CD4-positive, alpha-beta T cell treated with Interleukin-15 for 1 hour (primary cell): ENCODE measurements at regions not wholly inside any gene's neighbourhood (a gene's known extent, or its start where the extent isn't known, plus 50 kb on each side); places are given as distances from the start of the nearest gene placed in this dataset.

Experiments used
- DNase-seq: peaks from one replicate; pipeline ENCODE4 v3.0.0-alpha.2; 2020

DNA sequence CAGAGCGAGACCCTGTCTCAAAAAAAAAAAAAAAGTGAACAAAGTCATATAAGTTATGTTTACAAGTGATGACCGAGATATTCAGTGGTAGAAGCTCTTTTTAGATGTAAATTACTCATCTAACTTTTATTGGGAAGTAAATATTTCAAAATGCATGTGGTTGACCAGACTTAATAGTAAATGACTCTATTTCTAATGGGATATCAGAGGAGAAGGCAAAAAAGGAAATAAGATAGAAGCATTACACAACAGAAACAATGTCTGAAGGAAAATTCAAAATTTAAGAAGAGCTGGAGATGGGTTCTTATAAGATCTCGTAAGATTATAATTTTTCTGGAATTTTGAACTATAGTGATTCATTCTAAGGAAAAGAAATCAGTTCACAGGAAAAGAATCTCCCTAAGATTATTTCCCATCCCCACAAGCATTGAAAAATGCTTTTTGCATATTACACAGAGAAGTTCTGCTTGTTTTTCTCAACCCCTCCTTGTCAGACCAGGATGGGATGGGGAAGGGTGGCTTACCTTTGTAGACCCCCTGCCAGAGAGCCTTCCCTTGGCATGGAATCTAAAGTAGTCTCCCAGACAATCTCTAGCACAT is 63.1 kb upstream of the STK38L start:
- no peak for DNase-seq

DNA sequence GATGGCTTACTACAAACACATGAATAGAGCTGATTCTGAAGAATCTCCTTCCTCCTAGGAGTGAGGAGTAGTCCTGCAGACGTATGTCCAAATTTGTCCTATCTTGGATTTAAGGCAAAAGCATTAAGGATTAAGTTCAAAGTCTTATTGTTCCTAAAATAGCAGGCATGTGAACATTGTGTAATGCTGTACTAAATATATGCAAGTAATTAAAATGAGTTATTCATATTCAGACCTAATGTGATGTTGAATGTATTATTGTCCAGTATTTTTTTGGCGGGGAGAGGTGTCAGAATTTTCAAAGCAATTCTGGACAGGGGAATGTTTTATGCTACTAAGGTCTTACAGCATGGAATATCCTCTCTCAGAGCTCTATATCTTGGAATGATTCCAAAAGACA is 60.7 kb upstream of the STK38L start:
- no peak for DNase-seq

DNA sequence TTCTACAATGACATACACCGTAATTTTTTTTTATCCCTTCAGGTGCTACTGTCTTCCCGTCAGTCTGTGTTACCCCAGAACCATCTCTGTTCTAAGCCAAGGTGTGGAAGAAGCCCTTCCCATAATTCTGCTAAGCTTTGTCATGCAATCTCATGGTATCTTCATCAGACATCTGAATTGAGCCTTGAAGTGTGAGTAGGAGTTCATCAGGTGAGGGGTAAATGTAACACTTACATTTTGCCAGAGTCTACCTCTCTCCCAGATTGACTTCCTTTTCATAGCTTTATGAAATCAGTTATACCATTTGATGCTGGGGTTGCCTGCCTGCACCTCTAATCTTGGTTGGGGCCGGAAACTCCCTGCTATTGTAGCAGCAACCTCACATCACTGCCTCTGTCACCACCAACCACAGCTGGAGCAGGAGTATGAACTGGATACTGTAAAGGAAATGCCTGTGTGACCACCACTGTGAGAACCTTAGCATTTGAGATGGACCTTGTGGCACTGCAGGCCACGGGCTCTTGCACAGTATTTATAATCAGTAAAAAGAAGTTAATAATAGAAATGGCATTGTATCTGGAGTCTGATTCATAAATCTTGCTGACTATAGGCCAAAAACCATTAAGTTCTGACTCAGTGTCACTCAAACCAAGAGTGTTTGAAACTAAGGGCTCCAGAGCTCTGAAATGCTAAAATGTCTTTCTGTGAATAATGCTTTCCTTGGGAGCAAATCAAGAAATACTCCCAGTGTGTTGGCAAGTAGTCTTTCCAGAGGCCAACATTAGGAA is 58.7 kb upstream of the STK38L start:
- no peak for DNase-seq

DNA sequence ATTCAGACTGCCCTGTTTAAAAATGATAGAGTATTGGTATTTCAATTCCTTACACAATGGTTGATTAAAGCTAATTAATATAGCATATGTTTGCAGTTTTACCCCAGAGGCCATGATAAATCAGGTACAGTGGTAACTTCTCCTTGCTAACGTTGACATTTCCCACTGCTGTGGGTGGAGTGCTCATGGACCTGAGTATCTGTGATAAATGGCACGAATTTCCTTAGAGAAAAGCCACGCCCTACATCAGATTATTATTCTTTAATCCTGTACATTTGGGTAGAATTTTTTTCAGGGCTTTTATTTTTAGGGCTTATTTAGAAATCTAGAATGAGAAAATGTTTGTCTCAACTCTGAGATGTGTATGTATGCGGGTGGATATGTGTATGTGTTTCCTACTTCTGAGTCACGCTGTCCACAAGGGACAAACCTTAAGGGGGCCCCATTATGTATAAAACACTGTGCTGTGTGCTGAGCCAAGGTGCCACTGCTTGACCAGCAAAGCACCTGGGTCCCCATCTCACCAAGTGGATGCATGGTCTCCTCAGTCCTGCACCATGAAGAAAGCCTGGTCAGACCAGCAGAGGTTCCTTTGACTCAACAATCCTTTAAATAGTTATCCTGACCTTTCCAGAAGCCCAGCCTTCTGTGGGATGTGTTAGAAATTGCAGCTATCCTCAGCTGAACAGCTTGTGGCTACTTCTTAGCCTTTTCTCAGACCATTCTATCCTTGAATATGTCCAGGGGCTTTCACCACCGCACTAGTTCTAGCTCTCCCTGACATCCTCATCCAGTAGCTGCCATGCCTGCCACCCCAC is 57.9 kb upstream of the STK38L start:
- no peak for DNase-seq

DNA sequence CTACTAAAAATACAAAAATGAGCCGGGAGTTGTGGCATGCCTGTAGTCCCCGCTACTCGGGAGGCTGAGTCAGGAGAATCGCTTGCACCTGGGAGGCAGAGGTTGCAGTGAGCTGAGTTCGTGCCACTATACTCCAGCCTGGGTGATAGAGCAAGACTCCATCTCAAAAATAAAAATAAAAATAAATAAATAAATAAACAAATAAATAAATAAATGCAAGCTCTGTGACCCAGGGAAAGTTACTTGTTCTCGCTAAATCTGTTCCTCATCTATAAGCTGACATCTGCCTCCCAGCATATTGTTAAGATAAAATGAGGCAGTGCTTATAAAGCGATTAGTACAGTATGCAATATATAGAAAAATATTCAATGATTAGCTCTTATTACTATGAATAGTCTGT is 56.4 kb upstream of the STK38L start:
- DNase-seq = no peak

DNA sequence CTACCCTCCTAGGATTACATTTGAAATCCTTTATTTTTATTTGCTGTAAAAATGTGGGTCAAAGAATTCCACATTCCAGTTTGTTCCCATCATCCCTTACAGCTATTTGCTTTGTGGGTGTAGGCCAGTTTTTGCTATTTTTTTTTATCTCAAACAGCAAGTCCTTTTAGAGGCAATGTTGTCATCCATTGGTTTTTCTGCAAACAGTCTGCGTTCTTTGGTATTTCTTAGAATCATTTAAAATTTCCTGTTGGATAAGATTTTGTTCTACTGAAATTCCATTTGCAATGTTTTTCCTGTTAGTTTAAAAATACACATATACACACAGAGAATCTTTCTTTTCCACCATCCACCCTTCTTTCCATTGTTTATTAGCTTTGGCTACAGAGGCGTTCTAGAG is 53.3 kb upstream of the STK38L start:
- DNase-seq = no peak

DNA sequence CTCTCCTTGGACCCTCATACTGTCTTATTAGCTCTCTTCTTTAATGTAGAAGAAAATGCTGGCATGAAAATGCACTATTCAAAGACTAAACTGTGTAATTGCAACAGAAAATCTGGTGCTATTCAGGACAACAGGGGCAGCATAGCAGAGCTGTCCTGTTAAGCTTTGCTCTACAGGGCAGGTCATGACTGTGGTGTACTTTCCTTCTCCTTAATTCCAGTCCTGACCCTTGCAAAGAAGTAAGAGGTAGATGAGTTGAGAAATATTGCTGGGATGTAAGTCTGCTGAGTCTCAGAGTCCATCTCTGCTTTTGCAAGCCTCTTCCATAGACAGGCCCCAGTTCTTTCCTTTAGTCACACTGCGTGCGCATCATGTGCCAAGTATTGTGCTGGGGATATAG is 52.6 kb upstream of the STK38L start:
- no peak for DNase-seq

DNA sequence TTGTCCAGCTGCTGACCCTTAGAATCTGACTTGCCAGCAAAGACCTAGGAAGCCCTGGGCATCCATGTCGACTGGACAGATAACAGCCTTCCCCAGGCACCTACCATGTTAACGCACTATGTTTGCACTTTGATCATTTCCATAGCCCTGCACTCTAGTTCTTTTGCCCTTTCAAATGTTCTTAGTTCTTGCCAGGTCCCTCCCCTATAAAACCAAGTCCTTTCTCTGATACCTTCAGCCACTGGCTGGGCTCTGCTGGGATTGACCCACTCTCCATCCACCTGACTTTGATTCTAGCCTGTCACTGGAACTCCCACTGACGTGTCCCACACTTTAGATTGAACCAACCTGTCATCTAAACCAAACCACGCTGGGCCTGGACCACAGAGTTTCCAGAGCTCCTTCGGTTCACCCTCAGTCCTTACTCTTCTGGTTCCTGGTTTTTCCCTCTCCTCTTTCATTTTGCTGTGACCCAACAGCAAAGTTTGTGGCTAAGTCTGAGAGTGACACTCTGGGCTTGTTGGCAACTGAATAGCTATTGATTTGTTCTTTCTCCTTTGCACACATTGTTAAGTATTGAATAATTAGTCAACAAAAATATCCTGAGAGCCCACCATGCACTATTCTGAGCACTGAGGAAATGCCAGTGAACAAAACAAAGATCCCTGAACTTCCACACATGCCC is 51.8 kb upstream of the STK38L start:
- no peak for DNase-seq

DNA sequence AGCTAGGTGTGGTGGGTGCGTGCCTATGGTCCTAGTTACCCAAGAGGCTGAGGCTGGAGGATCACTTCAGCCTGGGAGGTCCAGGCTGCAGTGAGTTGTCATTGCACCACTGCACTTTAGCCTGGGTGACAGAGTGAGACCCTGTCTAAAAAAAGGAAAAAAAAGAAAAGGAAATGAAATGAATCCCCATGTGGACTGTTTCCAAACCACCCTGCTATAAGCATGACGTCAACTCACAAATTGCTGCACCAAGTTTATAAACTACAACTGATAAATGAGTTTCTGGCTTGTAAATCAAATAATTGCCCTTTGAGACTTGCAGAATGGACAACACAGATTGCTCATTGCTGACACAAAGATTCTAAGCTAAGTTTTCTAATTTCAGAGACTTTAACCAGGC is 51.0 kb upstream of the STK38L start:
- DNase-seq = no peak

DNA sequence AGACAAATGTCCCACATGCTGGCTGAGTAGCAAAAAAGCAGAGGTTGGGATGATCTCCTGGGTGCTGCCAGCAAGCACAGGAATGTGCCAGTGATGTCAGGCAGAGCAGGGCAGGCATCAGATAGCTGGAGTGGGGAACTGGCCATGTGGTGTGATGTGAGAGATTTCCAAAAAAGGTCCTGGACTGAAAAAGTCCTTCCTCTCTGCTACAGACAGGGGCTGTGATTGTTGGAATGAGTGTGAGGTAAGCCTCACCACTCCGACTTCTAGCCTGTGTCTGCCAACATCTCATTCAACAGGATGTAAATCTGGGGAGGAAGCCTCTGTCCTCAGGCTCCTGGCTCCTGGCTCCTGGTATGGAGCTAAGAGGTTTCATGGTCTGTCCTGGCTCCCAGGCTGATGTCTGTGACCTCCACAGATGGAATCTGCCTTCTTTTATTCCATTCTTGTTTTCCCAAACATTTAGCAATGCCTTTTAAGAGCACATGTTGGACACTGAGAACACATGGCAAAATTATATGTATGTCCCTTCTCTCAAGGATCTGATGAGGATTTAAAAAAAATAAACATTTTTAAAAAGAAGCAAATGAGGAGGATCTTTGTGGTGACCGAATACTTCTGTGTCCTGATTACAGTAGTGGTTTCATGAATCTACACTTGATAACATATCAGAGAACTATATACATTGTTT is 50.1 kb upstream of the STK38L start:
- DNase-seq = no peak
